Activated B cell treated with CpG ODN at 0.5 μM for 24 hours (primary cell): ENCODE measurements at regions not wholly inside any gene's neighbourhood (a gene's known extent, or its start where the extent isn't known, plus 50 kb on each side); places are given as distances from the start of the nearest gene placed in this dataset.

ENCODE experiments used
- ATAC-seq: fragments of 200-7000 bp; cut with Tn5 transposase; one replicate; pipeline ENCODE4 v1.10.0; 2021; ENCODE audit warnings: low read depth, mild to moderate bottlenecking, moderate library complexity
- CTCF ChIA-PET: fragments of 350-600 bp; sonication (Branson Sonifier 250); formaldehyde crosslinking; loops from one replicate; lab custom pipeline; 2021; ENCODE audit warnings: antibody characterized with exemption; lab: Charles Lee
- POLR2A ChIA-PET: fragments of 350-600 bp; sonication (Branson Sonifier 250); formaldehyde crosslinking; loops from one replicate; lab custom pipeline; 2021; ENCODE audit warnings: antibody characterized with exemption; lab: Charles Lee
- DNase-seq: peaks from one replicate; pipeline ENCODE4 v3.0.0; 2022
- H3K27ac Mint-ChIP-seq: one replicate; pipeline ENCODE4 v1.8.0; 2020; ENCODE audit warnings: mixed read lengths
- H3K27me3 Mint-ChIP-seq: one replicate; pipeline ENCODE4 v1.8.0; 2021; ENCODE audit warnings: mixed read lengths
- H3K36me3 Mint-ChIP-seq: one replicate; pipeline ENCODE4 v1.8.0; 2021; ENCODE audit warnings: low read depth, mixed read lengths
- H3K4me1 Mint-ChIP-seq: one replicate; pipeline ENCODE4 v1.8.0; 2021; ENCODE audit warnings: mixed read lengths
- H3K4me3 Mint-ChIP-seq: one replicate; pipeline ENCODE4 v1.8.0; 2020; ENCODE audit warnings: mild to moderate bottlenecking, mixed read lengths
- H3K9me3 Mint-ChIP-seq: one replicate; pipeline ENCODE4 v1.8.0; 2020; ENCODE audit warnings: mixed read lengths
- intact Hi-C: fragments of 100-400 bp; cut with micrococcal nuclease; formaldehyde crosslinking; loops from one replicate; pipeline ENCODE4 v1.15.1; 2024
- TF ChIP-seq, protein P1 (sequence below): fragments of 200-600 bp; IDR thresholded peaks from one replicate; pipeline ENCODE4 v1.8.0; 2022; ENCODE audit warnings: antibody characterized with exemption, mild to moderate bottlenecking

- POLR2A ChIA-PET: no interaction called here
- peaks cover 1% of the 10 kb centered on the region for H3K9me3 Mint-ChIP-seq
- ATAC-seq (no peak), DNase-seq (no peak)
- H3K27ac Mint-ChIP-seq: no peak overlapping the region
- no peaks in the 10 kb centered on the region for H3K36me3 Mint-ChIP-seq
- no peak overlapping the region for H3K4me3 Mint-ChIP-seq
- no peaks in the 10 kb centered on the region for H3K4me1 Mint-ChIP-seq
- CTCF ChIA-PET: no interaction called here
- no peaks in the 10 kb centered on the region for H3K27me3 Mint-ChIP-seq
- intact Hi-C loops: no loop called here
- TF ChIP-seq, protein P1, sequence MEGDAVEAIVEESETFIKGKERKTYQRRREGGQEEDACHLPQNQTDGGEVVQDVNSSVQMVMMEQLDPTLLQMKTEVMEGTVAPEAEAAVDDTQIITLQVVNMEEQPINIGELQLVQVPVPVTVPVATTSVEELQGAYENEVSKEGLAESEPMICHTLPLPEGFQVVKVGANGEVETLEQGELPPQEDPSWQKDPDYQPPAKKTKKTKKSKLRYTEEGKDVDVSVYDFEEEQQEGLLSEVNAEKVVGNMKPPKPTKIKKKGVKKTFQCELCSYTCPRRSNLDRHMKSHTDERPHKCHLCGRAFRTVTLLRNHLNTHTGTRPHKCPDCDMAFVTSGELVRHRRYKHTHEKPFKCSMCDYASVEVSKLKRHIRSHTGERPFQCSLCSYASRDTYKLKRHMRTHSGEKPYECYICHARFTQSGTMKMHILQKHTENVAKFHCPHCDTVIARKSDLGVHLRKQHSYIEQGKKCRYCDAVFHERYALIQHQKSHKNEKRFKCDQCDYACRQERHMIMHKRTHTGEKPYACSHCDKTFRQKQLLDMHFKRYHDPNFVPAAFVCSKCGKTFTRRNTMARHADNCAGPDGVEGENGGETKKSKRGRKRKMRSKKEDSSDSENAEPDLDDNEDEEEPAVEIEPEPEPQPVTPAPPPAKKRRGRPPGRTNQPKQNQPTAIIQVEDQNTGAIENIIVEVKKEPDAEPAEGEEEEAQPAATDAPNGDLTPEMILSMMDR: no peak
Measured at GRCh38 chr2:78408795-78409118, 616.7 kb upstream of the REG3G start.

GRCh38 chr2:78411303-78411702 lies 614.2 kb upstream of the REG3G start:
- ATAC-seq (no peak), DNase-seq (no peak)
- Mint-ChIP-seq H3K9me3 (peaks cover 1% of the 10 kb centered on the region), H3K4me3 (no peak overlapping the region), H3K27ac (no peak overlapping the region), H3K4me1 (no peaks in the 10 kb centered on the region), H3K36me3 (no peaks in the 10 kb centered on the region), H3K27me3 (no peaks in the 10 kb centered on the region)
- TF ChIP-seq, protein P1: no peak
- ChIA-PET CTCF (no interaction called here), POLR2A (no interaction called here)
- intact Hi-C loops: no loop called here

DNA sequence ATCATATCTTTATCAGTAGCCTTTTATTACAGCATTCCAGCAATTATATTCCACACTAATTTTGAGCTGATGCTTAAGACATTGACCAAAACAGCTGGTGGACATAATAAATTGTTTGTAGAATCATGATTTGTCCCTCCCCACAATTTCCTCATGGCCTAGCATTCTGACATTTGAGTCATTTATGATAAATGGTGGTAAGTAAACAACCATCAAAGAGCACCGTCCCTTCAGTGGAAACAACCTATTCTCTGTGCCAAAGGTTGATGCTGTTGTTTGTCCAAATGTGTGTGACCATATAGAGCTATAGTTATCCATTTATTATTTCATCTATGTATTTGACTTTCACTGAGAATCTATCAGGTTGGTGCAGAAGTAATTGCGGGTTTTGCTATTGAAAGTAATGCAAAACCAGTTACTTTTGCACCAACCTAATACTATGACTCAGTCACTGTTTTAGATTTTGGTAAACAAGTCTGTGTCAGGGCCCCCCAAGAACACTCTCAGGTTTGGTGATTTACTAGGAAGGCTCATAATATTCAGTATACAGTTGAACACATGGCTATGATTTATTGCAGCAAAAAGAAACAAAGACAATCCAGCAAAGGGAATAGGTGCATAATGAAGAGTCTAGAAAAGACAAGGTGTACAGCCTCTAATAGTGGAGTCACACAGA lies 608.7 kb upstream of the REG3G start:
- no peaks in the 10 kb centered on the region for H3K36me3 Mint-ChIP-seq
- H3K4me1 Mint-ChIP-seq: no peaks in the 10 kb centered on the region
- H3K27ac Mint-ChIP-seq: no peak overlapping the region
- H3K4me3 Mint-ChIP-seq: no peak overlapping the region
- H3K27me3 Mint-ChIP-seq: no peaks in the 10 kb centered on the region
- POLR2A ChIA-PET: no interaction called here
- H3K9me3 Mint-ChIP-seq: peaks cover 9% of the 10 kb centered on the region
- intact Hi-C loops: no loop called here
- TF ChIP-seq, protein P1: no peak
- CTCF ChIA-PET: no interaction called here
- no peak for DNase-seq
- no peak for ATAC-seq

- DNase-seq (no peak), ATAC-seq (no peak)
- H3K9me3 Mint-ChIP-seq: peaks cover 10% of the 10 kb centered on the region
- intact Hi-C loops: no loop called here
- POLR2A ChIA-PET: no interaction called here
- H3K27me3 Mint-ChIP-seq: no peaks in the 10 kb centered on the region
- no peak overlapping the region for H3K27ac Mint-ChIP-seq
- TF ChIP-seq, protein P1: no peak
- CTCF ChIA-PET: no interaction called here
- no peak overlapping the region for H3K4me3 Mint-ChIP-seq
- H3K36me3 Mint-ChIP-seq: no peaks in the 10 kb centered on the region
- H3K4me1 Mint-ChIP-seq: no peaks in the 10 kb centered on the region
Measured at GRCh38 chr2:78417355-78417754, 608.1 kb upstream of the REG3G start.

GRCh38 chr2:78418021-78418420 lies 607.5 kb upstream of the REG3G start:
- H3K27me3 Mint-ChIP-seq: no peaks in the 10 kb centered on the region
- CTCF ChIA-PET: no interaction called here
- ATAC-seq (no peak), DNase-seq (no peak)
- intact Hi-C loops: no loop called here
- H3K9me3 Mint-ChIP-seq: peaks cover 11% of the 10 kb centered on the region
- no peaks in the 10 kb centered on the region for H3K36me3 Mint-ChIP-seq
- H3K4me1 Mint-ChIP-seq: no peaks in the 10 kb centered on the region
- H3K27ac Mint-ChIP-seq: no peak overlapping the region
- H3K4me3 Mint-ChIP-seq: no peak overlapping the region
- POLR2A ChIA-PET: no interaction called here
- TF ChIP-seq, protein P1: no peak
